Suppressor macrophage treated with lipopolysaccharide for 1 hour (primary cell): ENCODE measurements at regions not wholly inside any gene's neighbourhood (a gene's known extent, or its start where the extent isn't known, plus 50 kb on each side); places are given as distances from the start of the nearest gene placed in this dataset.

Source experiments
- DNase-seq, 3 donors: peaks; one replicate each; pipeline ENCODE4 v3.0.0-alpha.2; 2020 to 2022

- no peak for DNase-seq
Measured at GRCh38 chr4:138078751-138079520, 163.2 kb downstream of the SLC7A11 start.

- no peak for DNase-seq
Measured at GRCh38 chr4:138078253-138078652, 163.9 kb downstream of the SLC7A11 start.

- DNase-seq, result no peak
Measured at GRCh38 chr4:138076561-138076960, 165.6 kb downstream of the SLC7A11 start.

- no peak for DNase-seq
Measured at GRCh38 chr4:138070816-138071215, 171.3 kb downstream of the SLC7A11 start.

- DNase-seq, result no peak
Measured at GRCh38 chr4:138063581-138063980, 178.6 kb downstream of the SLC7A11 start.

GRCh38 chr4:138062929-138063328 lies 179.2 kb downstream of the SLC7A11 start:
- DNase-seq, result no peak

- DNase-seq, result no peak
Measured at GRCh38 chr4:138056541-138056940, 185.6 kb downstream of the SLC7A11 start.

GRCh38 chr4:138055890-138056289 lies 186.3 kb downstream of the SLC7A11 start:
- DNase-seq, result no peak

GRCh38 chr4:138053641-138054301 lies 188.4 kb downstream of the SLC7A11 start:
- DNase-seq, result peak in 1 of 3 donors; percentile 5

- no peak for DNase-seq
Measured at GRCh38 chr4:138052806-138053632, 189.1 kb downstream of the SLC7A11 start.

- DNase-seq, result no peak
Measured at GRCh38 chr4:138051157-138051556, 191.0 kb downstream of the SLC7A11 start.

GRCh38 chr4:138050601-138051000 lies 191.5 kb downstream of the SLC7A11 start:
- no peak for DNase-seq

- no peak for DNase-seq
Measured at GRCh38 chr4:138049355-138049754, 192.8 kb downstream of the SLC7A11 start.

GRCh38 chr4:138047290-138047689 lies 194.9 kb downstream of the SLC7A11 start:
- DNase-seq, result no peak

- no peak for DNase-seq
Measured at GRCh38 chr4:138045036-138045435, 197.1 kb downstream of the SLC7A11 start.

- DNase-seq, result no peak
Measured at GRCh38 chr4:138039010-138039409, 203.1 kb downstream of the SLC7A11 start.

- no peak for DNase-seq
Measured at GRCh38 chr4:138037696-138038095, 204.5 kb downstream of the SLC7A11 start.

GRCh38 chr4:138035781-138036258 lies 206.3 kb downstream of the SLC7A11 start:
- peak; percentile 62 to 72 (median 71) for DNase-seq

GRCh38 chr4:138034871-138035270 lies 207.3 kb downstream of the SLC7A11 start:
- DNase-seq, result peak in 1 of 3 donors; percentile 3

GRCh38 chr4:138032222-138032621 lies 209.9 kb downstream of the SLC7A11 start:
- no peak for DNase-seq

- no peak for DNase-seq
Measured at GRCh38 chr4:138030375-138030774, 211.8 kb downstream of the SLC7A11 start.

- no peak for DNase-seq
Measured at GRCh38 chr4:138028923-138029322, 213.2 kb downstream of the SLC7A11 start.

- no peak for DNase-seq
Measured at GRCh38 chr4:138021139-138021830, 220.9 kb downstream of the SLC7A11 start.
